ENCODE measurements at regions not wholly inside any gene's neighbourhood (a gene's known extent, or its start where the extent isn't known, plus 50 kb on each side); places are given as distances from the start of the nearest gene placed in this dataset.

GRCh38 chr22:27512283-27512761 lies 289.2 kb downstream of the MN1 start (continued):
- TF ChIP-seq, protein P1, sequence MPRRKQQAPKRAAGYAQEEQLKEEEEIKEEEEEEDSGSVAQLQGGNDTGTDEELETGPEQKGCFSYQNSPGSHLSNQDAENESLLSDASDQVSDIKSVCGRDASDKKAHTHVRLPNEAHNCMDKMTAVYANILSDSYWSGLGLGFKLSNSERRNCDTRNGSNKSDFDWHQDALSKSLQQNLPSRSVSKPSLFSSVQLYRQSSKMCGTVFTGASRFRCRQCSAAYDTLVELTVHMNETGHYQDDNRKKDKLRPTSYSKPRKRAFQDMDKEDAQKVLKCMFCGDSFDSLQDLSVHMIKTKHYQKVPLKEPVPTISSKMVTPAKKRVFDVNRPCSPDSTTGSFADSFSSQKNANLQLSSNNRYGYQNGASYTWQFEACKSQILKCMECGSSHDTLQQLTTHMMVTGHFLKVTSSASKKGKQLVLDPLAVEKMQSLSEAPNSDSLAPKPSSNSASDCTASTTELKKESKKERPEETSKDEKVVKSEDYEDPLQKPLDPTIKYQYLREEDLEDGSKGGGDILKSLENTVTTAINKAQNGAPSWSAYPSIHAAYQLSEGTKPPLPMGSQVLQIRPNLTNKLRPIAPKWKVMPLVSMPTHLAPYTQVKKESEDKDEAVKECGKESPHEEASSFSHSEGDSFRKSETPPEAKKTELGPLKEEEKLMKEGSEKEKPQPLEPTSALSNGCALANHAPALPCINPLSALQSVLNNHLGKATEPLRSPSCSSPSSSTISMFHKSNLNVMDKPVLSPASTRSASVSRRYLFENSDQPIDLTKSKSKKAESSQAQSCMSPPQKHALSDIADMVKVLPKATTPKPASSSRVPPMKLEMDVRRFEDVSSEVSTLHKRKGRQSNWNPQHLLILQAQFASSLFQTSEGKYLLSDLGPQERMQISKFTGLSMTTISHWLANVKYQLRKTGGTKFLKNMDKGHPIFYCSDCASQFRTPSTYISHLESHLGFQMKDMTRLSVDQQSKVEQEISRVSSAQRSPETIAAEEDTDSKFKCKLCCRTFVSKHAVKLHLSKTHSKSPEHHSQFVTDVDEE (CRISPR knock-in tag; IDR thresholded peaks at IDR 0.05) = no peak
- TF ChIP-seq OSR1 (CRISPR knock-in tag; IDR thresholded peaks at IDR 0.05) (no peak), ISL1 (CRISPR knock-in tag; IDR thresholded peaks at IDR 0.05) (no peak)

GRCh38 chr22:27513021-27513420 lies 288.5 kb downstream of the MN1 start:
- no peak for TF ChIP-seq PATZ1 (CRISPR knock-in tag; IDR thresholded peaks at IDR 0.05; ENCODE audit: borderline replicate concordance)
- no peak for TF ChIP-seq TCF4 (CRISPR knock-in tag; IDR thresholded peaks at IDR 0.05; ENCODE audit: borderline replicate concordance)
- no peak for TF ChIP-seq GLIS3 (CRISPR knock-in tag; IDR thresholded peaks at IDR 0.05)
- no peak for TF ChIP-seq ARNTL (CRISPR knock-in tag; IDR thresholded peaks at IDR 0.05; ENCODE audit: borderline replicate concordance, low read depth)
- no peak for TF ChIP-seq PPARA (CRISPR knock-in tag; IDR thresholded peaks at IDR 0.05; ENCODE audit: borderline replicate concordance)
- TF ChIP-seq, protein P1 (CRISPR knock-in tag; IDR thresholded peaks at IDR 0.05) = no peak
- no peak for TF ChIP-seq ZNF70 (CRISPR knock-in tag; IDR thresholded peaks at IDR 0.05)
- TF ChIP-seq ZFP3 (CRISPR knock-in tag; IDR thresholded peaks at IDR 0.05) = no peak
- TF ChIP-seq, protein P2, sequence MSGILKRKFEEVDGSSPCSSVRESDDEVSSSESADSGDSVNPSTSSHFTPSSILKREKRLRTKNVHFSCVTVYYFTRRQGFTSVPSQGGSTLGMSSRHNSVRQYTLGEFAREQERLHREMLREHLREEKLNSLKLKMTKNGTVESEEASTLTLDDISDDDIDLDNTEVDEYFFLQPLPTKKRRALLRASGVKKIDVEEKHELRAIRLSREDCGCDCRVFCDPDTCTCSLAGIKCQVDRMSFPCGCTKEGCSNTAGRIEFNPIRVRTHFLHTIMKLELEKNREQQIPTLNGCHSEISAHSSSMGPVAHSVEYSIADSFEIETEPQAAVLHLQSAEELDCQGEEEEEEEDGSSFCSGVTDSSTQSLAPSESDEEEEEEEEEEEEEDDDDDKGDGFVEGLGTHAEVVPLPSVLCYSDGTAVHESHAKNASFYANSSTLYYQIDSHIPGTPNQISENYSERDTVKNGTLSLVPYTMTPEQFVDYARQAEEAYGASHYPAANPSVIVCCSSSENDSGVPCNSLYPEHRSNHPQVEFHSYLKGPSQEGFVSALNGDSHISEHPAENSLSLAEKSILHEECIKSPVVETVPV (CRISPR knock-in tag; IDR thresholded peaks at IDR 0.05) = no peak
- TF ChIP-seq CSDC2 (CRISPR knock-in tag; IDR thresholded peaks at IDR 0.05) = no peak
- TF ChIP-seq TOX (CRISPR knock-in tag; IDR thresholded peaks at IDR 0.05; ENCODE audit: borderline replicate concordance) = no peak
- TF ChIP-seq ISL1 (CRISPR knock-in tag; IDR thresholded peaks at IDR 0.05) = no peak
- TF ChIP-seq SNAI2 (CRISPR knock-in tag; IDR thresholded peaks at IDR 0.05) = no peak
- no peak for TF ChIP-seq RARB (CRISPR knock-in tag; IDR thresholded peaks at IDR 0.05)
- TF ChIP-seq, protein P3, sequence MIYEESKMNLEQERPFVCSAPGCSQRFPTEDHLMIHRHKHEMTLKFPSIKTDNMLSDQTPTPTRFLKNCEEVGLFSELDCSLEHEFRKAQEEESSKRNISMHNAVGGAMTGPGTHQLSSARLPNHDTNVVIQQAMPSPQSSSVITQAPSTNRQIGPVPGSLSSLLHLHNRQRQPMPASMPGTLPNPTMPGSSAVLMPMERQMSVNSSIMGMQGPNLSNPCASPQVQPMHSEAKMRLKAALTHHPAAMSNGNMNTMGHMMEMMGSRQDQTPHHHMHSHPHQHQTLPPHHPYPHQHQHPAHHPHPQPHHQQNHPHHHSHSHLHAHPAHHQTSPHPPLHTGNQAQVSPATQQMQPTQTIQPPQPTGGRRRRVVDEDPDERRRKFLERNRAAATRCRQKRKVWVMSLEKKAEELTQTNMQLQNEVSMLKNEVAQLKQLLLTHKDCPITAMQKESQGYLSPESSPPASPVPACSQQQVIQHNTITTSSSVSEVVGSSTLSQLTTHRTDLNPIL (CRISPR knock-in tag; IDR thresholded peaks at IDR 0.05; ENCODE audit: low read depth) = no peak
- TF ChIP-seq ZFP30 (CRISPR knock-in tag; IDR thresholded peaks at IDR 0.05) = no peak
- TF ChIP-seq ZNF8 (CRISPR knock-in tag; IDR thresholded peaks at IDR 0.05) = no peak
- TF ChIP-seq POU6F1 (CRISPR knock-in tag; IDR thresholded peaks at IDR 0.05; ENCODE audit: borderline replicate concordance, low read depth) = no peak
- no peak for ATAC-seq
